ENCODE measurements at regions not wholly inside any gene's neighbourhood (a gene's known extent, or its start where the extent isn't known, plus 50 kb on each side); places are given as distances from the start of the nearest gene placed in this dataset.
"Not testable (repeated sequence)": the region's sequence is repeated elsewhere in the genome, so short reads cannot be mapped to it uniquely, and the experiment has no call there.

GRCh38 chr17:74135391-74136167 is 67.9 kb upstream of the RPL38 start:
- no peak for DNase-seq (ENCODE audit: low read depth, low spot score)

- no peak for DNase-seq (ENCODE audit: low read depth, low spot score)
Measured at GRCh38 chr17:74137416-74137815, 66.1 kb upstream of the RPL38 start.

GRCh38 chr17:74139120-74139519 is 64.4 kb upstream of the RPL38 start:
- DNase-seq (ENCODE audit: low read depth, low spot score), result no peak

GRCh38 chr17:74140282-74140681 is 63.2 kb upstream of the RPL38 start:
- DNase-seq (ENCODE audit: low read depth, low spot score), result no peak

GRCh38 chr17:74141612-74142011 is 61.9 kb upstream of the RPL38 start:
- DNase-seq (ENCODE audit: low read depth, low spot score), result no peak

DNA sequence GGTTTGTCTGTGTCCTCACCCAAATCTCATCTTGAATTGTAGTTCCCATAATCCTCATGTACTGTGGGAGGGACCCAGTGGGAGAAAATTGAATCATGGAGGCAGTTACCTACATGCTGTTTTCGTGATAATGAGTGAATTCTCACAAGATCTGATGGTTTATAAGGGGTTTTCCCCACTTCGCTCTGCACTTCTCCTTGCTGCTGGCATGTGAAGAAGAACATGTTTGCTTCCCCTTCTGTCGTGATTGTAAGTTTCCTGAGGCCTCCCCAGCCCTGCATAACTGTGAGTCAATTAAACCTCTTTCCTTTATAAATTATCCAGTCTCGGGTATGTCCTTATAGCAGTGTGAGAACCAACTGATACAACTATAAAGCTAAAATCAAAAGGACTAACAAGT is 60.2 kb upstream of the RPL38 start:
- DNase-seq (ENCODE audit: low read depth, low spot score), result not testable (repeated sequence)

GRCh38 chr17:74145756-74146155 is 57.7 kb upstream of the RPL38 start:
- DNase-seq (ENCODE audit: low read depth, low spot score), result no peak

DNA sequence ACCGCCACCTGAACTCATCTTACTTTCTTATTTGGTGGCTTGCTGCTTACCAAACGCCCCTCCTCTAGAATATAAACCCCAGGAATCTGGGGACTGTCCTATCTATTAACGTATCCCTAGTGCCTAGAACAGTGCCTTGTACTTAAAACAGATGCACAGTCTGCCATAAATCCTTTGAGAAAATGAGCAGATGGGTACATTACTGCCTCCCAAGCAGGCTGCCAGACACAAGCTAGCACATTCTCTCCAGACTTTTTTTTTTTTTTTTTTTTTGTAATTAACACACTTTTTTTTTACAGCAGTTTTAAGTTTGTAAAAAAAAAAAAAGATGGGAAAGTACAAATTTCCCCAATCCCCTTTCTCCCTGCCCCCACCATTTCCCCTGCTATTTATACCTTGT is 57.3 kb upstream of the RPL38 start:
- DNase-seq (ENCODE audit: low read depth, low spot score), result no peak

DNA sequence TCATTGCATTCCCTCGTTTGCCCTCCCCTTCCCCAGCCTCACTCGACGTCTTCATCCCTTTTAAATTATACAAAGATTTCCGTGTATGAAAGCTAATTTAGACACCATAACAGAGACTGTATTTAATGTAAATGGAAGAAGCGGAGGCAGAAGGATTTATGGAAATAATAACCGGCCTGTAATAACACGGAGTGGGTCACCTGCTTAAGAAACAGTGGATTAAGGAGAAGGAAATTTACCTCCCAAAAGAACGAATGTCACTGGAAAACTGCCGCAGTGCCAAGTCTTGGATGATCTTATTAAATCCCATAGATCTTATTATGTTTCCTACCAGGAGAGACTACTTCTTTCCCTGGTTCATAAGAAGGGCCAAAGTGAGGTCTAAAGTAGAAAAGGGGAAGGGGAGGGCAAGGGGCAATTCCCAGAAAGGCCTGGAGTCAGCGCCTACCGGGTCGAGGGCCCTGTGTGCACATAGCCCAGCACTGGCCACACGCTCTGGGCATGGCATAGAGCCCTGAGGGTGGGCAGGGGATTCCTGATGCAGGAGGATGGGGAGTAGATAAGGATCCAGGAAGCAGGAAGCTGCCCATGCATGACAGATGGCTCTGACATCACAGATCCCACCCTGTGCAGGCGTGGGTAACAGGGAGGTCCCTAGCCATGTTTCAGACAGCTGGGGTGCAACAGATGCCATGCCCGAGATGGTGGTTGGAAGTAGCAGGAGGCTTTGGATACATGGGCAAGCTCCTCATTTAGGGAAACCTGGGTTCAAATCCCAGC is 56.2 kb upstream of the RPL38 start:
- no peak for DNase-seq (ENCODE audit: low read depth, low spot score)

DNA sequence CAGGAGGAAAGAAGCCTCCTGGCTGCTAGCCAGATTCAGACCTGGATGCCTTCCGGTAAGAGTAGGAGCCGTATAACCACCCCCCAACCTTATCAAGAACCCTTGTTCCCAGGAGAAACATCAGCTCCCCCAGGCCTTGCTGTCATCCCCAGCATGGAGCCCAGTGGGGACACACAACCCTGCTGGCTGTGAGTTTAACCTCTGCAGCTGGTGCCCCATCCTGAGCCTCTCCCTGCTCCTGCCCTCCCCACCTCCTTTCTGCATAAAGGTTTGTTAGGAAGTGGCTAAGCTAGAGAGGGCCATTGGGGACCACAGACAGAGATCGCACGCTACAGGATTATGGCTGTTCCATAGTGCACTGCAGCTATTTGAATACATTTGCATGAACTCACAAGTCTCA is 55.5 kb upstream of the RPL38 start:
- no peak for DNase-seq (ENCODE audit: low read depth, low spot score)

GRCh38 chr17:74148446-74148845 is 55.0 kb upstream of the RPL38 start:
- DNase-seq (ENCODE audit: low read depth, low spot score), result no peak

- DNase-seq (ENCODE audit: low read depth, low spot score), result no peak
Measured at GRCh38 chr17:74148901-74149596, 54.4 kb upstream of the RPL38 start.

GRCh38 chr17:74149597-74150427 is 53.7 kb upstream of the RPL38 start:
- no peak for DNase-seq (ENCODE audit: low read depth, low spot score)

DNA sequence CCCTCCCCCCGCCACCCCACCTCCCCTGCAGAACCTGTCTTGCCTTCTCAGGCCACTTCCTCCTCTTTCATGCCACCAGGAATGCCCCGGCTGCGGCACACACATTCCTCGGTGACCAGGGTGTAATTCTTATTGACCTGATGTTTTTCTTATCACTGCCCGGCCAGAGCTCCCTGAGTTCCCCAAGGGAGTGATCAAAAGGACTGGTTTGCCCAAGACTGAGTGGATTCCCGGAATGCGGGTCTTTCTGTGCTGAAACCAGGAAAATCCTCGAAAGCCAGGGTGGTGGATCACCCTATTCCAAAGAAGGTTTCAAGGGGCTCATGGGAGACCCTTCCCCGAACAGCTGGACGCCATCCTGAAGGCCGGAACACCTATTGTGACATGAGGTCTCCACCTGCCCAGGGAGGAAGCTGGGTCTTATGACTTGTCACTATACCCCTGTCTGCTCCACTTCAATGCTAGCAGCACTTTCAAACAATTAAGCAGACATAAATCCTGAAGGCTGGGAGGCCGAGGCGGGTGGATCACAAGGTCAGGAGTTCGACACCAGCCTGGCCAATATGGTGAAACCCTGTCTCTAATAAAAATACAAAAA is 53.0 kb upstream of the RPL38 start:
- no peak for DNase-seq (ENCODE audit: low read depth, low spot score)

GRCh38 chr17:74151551-74152315 is 51.7 kb upstream of the RPL38 start:
- DNase-seq (ENCODE audit: low read depth, low spot score), result no peak

DNA sequence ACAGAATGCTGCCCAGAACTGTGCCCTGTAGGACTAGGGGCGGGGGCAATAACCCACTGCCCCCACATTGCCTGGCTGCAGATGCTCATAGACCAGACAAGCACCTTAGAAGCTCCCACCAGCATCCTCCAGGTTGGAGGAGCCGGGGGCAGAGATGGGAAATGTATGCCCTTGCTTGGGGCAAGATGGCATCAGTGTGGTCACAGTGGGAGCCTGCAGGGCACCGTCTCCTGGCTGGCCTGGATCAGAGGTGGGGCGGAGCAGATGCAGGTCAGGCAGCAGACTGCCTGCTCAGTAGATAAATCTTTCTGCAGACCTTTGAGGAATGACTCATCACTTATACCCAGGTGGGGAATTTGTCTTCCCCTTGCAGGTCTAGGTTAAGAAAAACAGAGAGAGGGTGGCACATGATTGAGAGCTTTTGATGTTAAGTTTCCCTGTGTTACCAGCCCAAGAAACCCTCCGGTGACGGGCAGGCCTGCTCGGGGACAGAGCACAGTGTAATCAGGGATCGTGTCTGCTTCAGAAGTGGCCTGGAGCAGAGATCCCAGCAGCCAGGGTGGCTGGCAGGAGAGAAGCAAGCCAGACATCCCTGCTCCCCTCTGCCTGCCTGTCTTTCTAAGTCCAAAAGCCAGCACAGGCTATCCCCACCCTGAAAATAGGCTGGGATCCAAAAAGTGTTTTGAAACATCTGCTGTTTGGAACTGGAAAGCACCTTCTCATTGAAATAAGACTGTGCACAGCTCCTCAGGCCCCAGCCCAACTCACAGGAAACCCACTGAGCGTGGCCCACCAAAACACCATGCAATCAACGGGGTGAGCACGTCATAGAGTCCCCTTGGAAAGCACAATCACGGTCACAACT is 50.7 kb upstream of the RPL38 start:
- DNase-seq (ENCODE audit: low read depth, low spot score), result no peak

- DNase-seq (ENCODE audit: low read depth, low spot score), result no peak
Measured at GRCh38 chr17:74153456-74153810, 50.0 kb upstream of the RPL38 start.

All from activated naive CD8-positive, alpha-beta T cell treated with anti-CD3 and anti-CD28 coated beads, Interleukin-2, amount 50 U/mL, for 16 hours (primary cell).